SK-N-SH (cell line): ENCODE measurements at regions not wholly inside any gene's neighbourhood (a gene's known extent, or its start where the extent isn't known, plus 50 kb on each side); places are given as distances from the start of the nearest gene placed in this dataset.

Source experiments
- CTCF ChIA-PET: fragments of 300-600, 350-600 bp; formaldehyde crosslinking; extraction: SDS; loops from one replicate; lab custom pipeline; 2021; lab: Yijun Ruan, JAX
- POLR2A ChIA-PET: fragments of 350-600 bp; sonication (Branson Sonifier 250); formaldehyde crosslinking; extraction: SDS; loops from one replicate; lab custom pipeline; 2020; ENCODE audit warnings: antibody characterized with exemption, inconsistent platforms; lab: Yijun Ruan, JAX
- DNase-seq: peaks from one replicate; pipeline ENCODE4 v3.0.0; 2012
- H2AFZ ChIP-seq: fragments of 200-600 bp; sonication (generic); 2 replicates; pipeline ENCODE4 v1.8.1; 2016; ENCODE audit warnings: antibody characterized with exemption, mild to moderate bottlenecking, low read depth
- H3F3A ChIP-seq: fragments of 200-600 bp; sonication (generic); replicated peaks from 2 replicates; pipeline ENCODE3; 2016; ENCODE audit warnings: antibody characterized with exemption, mild to moderate bottlenecking; ENCODE audit not compliant: insufficient read depth
- H3K27ac ChIP-seq, 2 experiments: fragments of 200-500 bp in 1 of 2; fragments of 200-600 bp in 1 of 2; sonication (Bioruptor generic) in 1 of 2; sonication (generic), shearing (Covaris generic) in 1 of 2; 2 replicates each; pipeline versions ENCODE4 v1.5.1 to v1.6.1; 2014 to 2016; ENCODE audit warnings: low read depth in 2 of 2, inconsistent platforms in 1 of 2, low read length in 1 of 2, mild to moderate bottlenecking in 1 of 2, mixed read lengths in 1 of 2
- H3K27me3 ChIP-seq: fragments of 200-600 bp; sonication (generic), shearing (Covaris generic); 2 replicates; pipeline ENCODE4 v1.6.1; 2016; ENCODE audit warnings: mixed run types; ENCODE audit not compliant: insufficient read depth
- H3K36me3 ChIP-seq, 2 experiments: fragments of 200-500 bp in 1 of 2; fragments of 200-600 bp in 1 of 2; sonication (Bioruptor generic) in 1 of 2; sonication (generic) in 1 of 2; replicated peaks in 1 of 2; 2 replicates each; pipeline versions ENCODE3 to v1.5.1; 2014 to 2016; ENCODE audit warnings: low read length in 1 of 2, mild to moderate bottlenecking in 1 of 2; ENCODE audit not compliant: insufficient read depth in 2 of 2, control insufficient read depth in 1 of 2
- H3K4me1 ChIP-seq, 2 experiments: fragments of 200-500 bp in 1 of 2; fragments of 200-600 bp in 1 of 2; sonication (Bioruptor generic) in 1 of 2; sonication (generic), shearing (Covaris generic) in 1 of 2; 2 replicates each; pipeline versions ENCODE4 v1.5.1 to v1.6.1; 2014 to 2016; ENCODE audit warnings: low read depth in 1 of 2, low read length in 1 of 2, mixed run types in 1 of 2; ENCODE audit not compliant: insufficient read depth in 2 of 2, control insufficient read depth in 1 of 2
- H3K4me2 ChIP-seq: fragments of 200-600 bp; sonication (generic), shearing (Covaris generic); 2 replicates; pipeline ENCODE4 v1.6.1; 2017; ENCODE audit warnings: mixed run types
- H3K4me3 ChIP-seq, 2 experiments: fragments of 200-500 bp in 1 of 2; fragments of 200-600 bp in 1 of 2; sonication (Bioruptor generic) in 1 of 2; sonication (generic), shearing (Covaris generic) in 1 of 2; 2 replicates each; pipeline versions ENCODE4 v1.5.1 to v1.8.1; 2014 to 2016; ENCODE audit warnings: low read depth in 2 of 2, inconsistent platforms in 1 of 2, low read length in 1 of 2, mild to moderate bottlenecking in 1 of 2, mixed read lengths in 1 of 2, moderate library complexity in 1 of 2
- H3K79me2 ChIP-seq: fragments of 200-600 bp; sonication (generic); 2 replicates; pipeline ENCODE4 v1.8.1; 2017; ENCODE audit warnings: mild to moderate bottlenecking; ENCODE audit not compliant: insufficient read depth
- H3K9ac ChIP-seq: fragments of 200-600 bp; sonication (generic); 2 replicates; pipeline ENCODE4 v1.6.1; 2017; ENCODE audit warnings: mixed run types
- H3K9me2 ChIP-seq: fragments of 200-600 bp; sonication (generic); 2 replicates; pipeline ENCODE4 v1.6.1; 2017; ENCODE audit warnings: mixed run types
- H3K9me3 ChIP-seq: fragments of 200-600 bp; sonication (generic); 2 replicates; pipeline ENCODE4 v1.6.1; 2017; ENCODE audit warnings: mixed run types, mild to moderate bottlenecking, moderate library complexity
- H4K20me1 ChIP-seq: fragments of 200-600 bp; sonication (generic); 2 replicates; pipeline ENCODE4 v1.6.1; 2017; ENCODE audit warnings: mild to moderate bottlenecking, mixed run types; ENCODE audit not compliant: insufficient read depth
- CHD2 ChIP-seq: fragments of 150-350 bp; IDR thresholded peaks from 2 replicates; pipeline ENCODE4 v1.6.1; 2018; ENCODE audit warnings: low read length; ENCODE audit not compliant: partially characterized antibody
- ELF1 ChIP-seq: IDR thresholded peaks from 2 replicates; pipeline ENCODE4 v1.4.0; 2012
- EP300 ChIP-seq, 2 experiments: IDR thresholded peaks; 2 replicates each; pipeline versions ENCODE4 v1.4.0 to v1.6.1; 2012; ENCODE audit warnings: borderline replicate concordance in 1 of 2, low read depth in 1 of 2, low read length in 1 of 2
- EZH2phosphoT487 ChIP-seq: fragments of 200-600 bp; sonication (generic); IDR thresholded peaks from 2 replicates; pipeline ENCODE4 v1.6.1; 2017; ENCODE audit warnings: low read depth, mixed run types, mild to moderate bottlenecking, antibody characterized with exemption, moderate library complexity, borderline replicate concordance
- FOSL2 ChIP-seq: IDR thresholded peaks from 2 replicates; pipeline ENCODE4 v1.4.0; 2012; ENCODE audit warnings: low read depth, mild to moderate bottlenecking, moderate library complexity, borderline replicate concordance
- FOXJ3 ChIP-seq: sonication (generic); formaldehyde crosslinking; IDR thresholded peaks from 2 replicates; pipeline ENCODE4 v1.5.1; 2020; ENCODE audit warnings: mild to moderate bottlenecking, missing genetic modification reagents
- GABPA ChIP-seq: IDR thresholded peaks from 2 replicates; pipeline ENCODE4 v1.4.0; 2012; ENCODE audit warnings: low read depth, mild to moderate bottlenecking
- NRF1 ChIP-seq: IDR thresholded peaks from 2 replicates; pipeline ENCODE4 v1.6.1; 2012; ENCODE audit warnings: low read depth, mild to moderate bottlenecking, low read length
- POLR2AphosphoS5 ChIP-seq: IDR thresholded peaks from 2 replicates; pipeline ENCODE4 v1.6.1; 2012; ENCODE audit warnings: low read depth, low read length
- RCOR1 ChIP-seq: fragments of 150-350 bp; IDR thresholded peaks from 2 replicates; pipeline ENCODE4 v1.6.1; 2017; ENCODE audit warnings: antibody characterized with exemption, low read length
- TCF12 ChIP-seq: IDR thresholded peaks from 2 replicates; pipeline ENCODE4 v1.4.0; 2012
- WGBS: methylation state at CpG from one replicate; pipeline ENCODE4 v1.1.6; 2017; ENCODE audit warnings: low lambda C conversion rate; 5-methylcytosine and 5-hydroxymethylcytosine counted together
- TF ChIP-seq, protein P1 (sequence below): IDR thresholded peaks from 2 replicates; pipeline ENCODE4 v1.6.1; 2012; ENCODE audit warnings: mild to moderate bottlenecking, low read depth, low read length, moderate library complexity
- TF ChIP-seq, protein P2 (sequence below): fragments of 150-350 bp; IDR thresholded peaks from 2 replicates; pipeline ENCODE4 v1.6.1; 2017; ENCODE audit warnings: antibody characterized with exemption, low read length, low read depth, borderline replicate concordance
- TF ChIP-seq, protein P3 (sequence below): IDR thresholded peaks from 2 replicates; pipeline ENCODE4; 2012
- TF ChIP-seq, protein P4 (sequence below): fragments of 150-350 bp; IDR thresholded peaks from 2 replicates; pipeline ENCODE4 v1.6.1; 2016; ENCODE audit warnings: mild to moderate bottlenecking, low read depth, low read length

DNA sequence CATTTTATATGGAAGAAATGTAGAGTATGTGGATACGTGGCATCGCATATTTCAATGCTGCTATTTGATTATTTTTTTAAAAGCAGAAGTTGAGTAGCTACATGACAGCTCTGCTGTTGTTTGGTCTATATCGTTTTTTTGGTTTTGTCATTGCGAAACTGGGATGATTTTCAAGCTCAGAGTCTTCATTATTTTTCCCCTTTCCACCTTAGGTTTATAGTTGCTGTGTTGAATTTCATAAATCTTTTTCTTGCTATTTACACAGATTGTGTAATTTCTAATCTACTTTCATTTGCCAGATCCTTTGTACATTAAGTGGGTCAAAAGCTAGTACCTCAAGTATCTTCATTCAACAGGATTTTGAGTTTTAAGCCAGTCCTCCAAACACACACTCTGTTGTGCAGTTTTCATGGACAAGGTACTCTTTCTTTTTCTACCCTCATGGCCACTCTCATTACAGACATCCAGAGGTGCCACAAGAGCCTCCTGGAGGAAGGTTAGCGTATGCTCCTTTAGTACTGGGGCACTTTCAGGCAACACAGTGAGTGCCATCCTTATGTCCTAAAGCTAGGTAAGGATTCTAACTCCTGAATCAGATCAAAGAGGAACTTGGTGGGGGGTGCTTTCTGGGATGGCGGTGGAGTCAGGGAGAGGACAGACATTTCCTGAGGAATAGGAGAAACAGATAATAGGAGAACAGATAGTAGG, 123.2 kb downstream of the FHIP1A start:
- no peak overlapping the region for H3K9ac ChIP-seq
- no peak overlapping the region for H3K27ac ChIP-seq
- no peaks in the 10 kb centered on the region for H3K9me2 ChIP-seq
- no peak overlapping the region for H3K4me2 ChIP-seq
- no peak overlapping the region for H3K4me3 ChIP-seq
- no peaks in the 10 kb centered on the region for H3K36me3 ChIP-seq
- POLR2A ChIA-PET = no interaction called here
- H4K20me1 ChIP-seq = no peaks in the 10 kb centered on the region
- H3K9me3 ChIP-seq = no peaks in the 10 kb centered on the region
- H3F3A ChIP-seq = no peaks in the 10 kb centered on the region
- no peaks in the 10 kb centered on the region for H3K79me2 ChIP-seq
- H3K27me3 ChIP-seq = no peaks in the 10 kb centered on the region
- CTCF ChIA-PET = interaction anchor here (1.1 kb wide), 1 partner anchor 9 kb away, joined by 4 read pairs; no protein-coding TSS in a partner anchor
- H3K4me1 ChIP-seq = no peaks in the 10 kb centered on the region; a peak in 1 of 4 replicates
- TF ChIP-seq TCF12 (no peak), FOSL2 (no peak)
- TF ChIP-seq, all 33 proteins: peak for 0
- DNase-seq = no peak
- H2AFZ ChIP-seq = no peak overlapping the region
- WGBS = 95% methylated on average over 6 of the region's 6 CpGs

DNA sequence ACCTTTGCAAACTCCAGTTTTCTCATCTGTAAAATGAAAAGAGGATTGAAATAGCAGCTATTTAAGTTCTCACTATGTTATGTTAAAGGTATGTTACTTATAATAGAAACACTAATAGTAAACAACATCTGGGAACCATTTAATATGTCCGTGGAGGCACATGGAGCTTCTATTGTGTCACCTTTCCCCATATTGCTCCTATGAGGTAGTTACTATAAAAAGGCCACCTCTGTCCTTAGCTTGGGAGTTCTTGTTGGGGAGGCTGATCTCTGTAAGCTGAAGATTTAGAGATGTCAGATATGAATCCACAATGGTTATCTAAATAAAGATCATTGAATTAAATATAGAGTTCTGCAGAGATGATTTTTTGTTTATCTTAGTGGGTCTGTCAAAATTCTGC, 125.2 kb downstream of the FHIP1A start:
- ChIA-PET CTCF (interaction anchor here (0.7 kb wide), 1 partner anchor 70 kb away, joined by 4 read pairs; no protein-coding TSS in a partner anchor), POLR2A (interaction anchor here (0.7 kb wide), 1 partner anchor 487 kb away, joined by 3 read pairs; no protein-coding TSS in a partner anchor)
- H3K36me3 ChIP-seq = no peaks in the 10 kb centered on the region
- no peaks in the 10 kb centered on the region for H3K27me3 ChIP-seq
- 52% methylated on average over 1 of the region's 1 CpG for WGBS
- no peak for TF ChIP-seq RCOR1
- TF ChIP-seq POLR2AphosphoS5 = no peak
- no peak overlapping the region for H3K9ac ChIP-seq
- peaks cover 1 to 10% of the 10 kb centered on the region in 2 experiments; a peak in 2 of 4 replicates for H3K4me1 ChIP-seq
- H3K27ac ChIP-seq = no peak overlapping the region
- no peak overlapping the region for H2AFZ ChIP-seq
- DNase-seq = no peak
- no peak overlapping the region for H3K4me2 ChIP-seq
- no peaks in the 10 kb centered on the region for H4K20me1 ChIP-seq
- no peaks in the 10 kb centered on the region for H3K9me2 ChIP-seq
- H3K9me3 ChIP-seq = no peaks in the 10 kb centered on the region
- no peak overlapping the region for H3K4me3 ChIP-seq
- H3K79me2 ChIP-seq = no peaks in the 10 kb centered on the region
- H3F3A ChIP-seq = peaks cover 7% of the 10 kb centered on the region

DNA sequence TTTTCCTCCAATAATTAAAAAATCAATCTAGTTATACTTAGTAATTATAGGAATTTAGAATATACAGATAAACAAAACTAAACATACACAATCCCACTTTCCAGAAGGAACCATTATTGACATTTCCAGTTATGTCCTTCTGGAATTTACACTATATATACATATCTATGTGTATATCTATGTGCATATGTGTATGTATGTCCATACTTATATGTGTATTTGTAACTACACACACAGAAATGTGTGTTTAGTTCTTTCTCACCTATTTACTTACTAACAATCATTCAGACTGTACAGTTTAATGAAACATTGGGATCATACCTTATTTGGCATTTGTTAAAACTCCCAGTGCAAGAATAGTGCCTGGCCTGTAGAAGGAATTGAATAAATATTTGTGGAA, 126.4 kb downstream of the FHIP1A start:
- no peaks in the 10 kb centered on the region for H3K9me3 ChIP-seq
- H4K20me1 ChIP-seq = no peaks in the 10 kb centered on the region
- H3K9me2 ChIP-seq = no peaks in the 10 kb centered on the region
- no peak overlapping the region for H3K9ac ChIP-seq
- H3K27ac ChIP-seq = no peak overlapping the region
- no peak overlapping the region for H2AFZ ChIP-seq
- H3K36me3 ChIP-seq = no peaks in the 10 kb centered on the region
- H3F3A ChIP-seq = peaks cover 10% of the 10 kb centered on the region
- no peaks in the 10 kb centered on the region for H3K79me2 ChIP-seq
- CTCF ChIA-PET = no interaction called here
- DNase-seq = no peak
- POLR2A ChIA-PET = no interaction called here
- no peak overlapping the region for H3K4me3 ChIP-seq
- H3K4me1 ChIP-seq = peaks cover 10 to 12% of the 10 kb centered on the region in 2 experiments; a peak in 3 of 4 replicates
- no peaks in the 10 kb centered on the region for H3K27me3 ChIP-seq
- no peak overlapping the region for H3K4me2 ChIP-seq
- TF ChIP-seq CHD2 (no peak), TCF12 (no peak), NRF1 (no peak), GABPA (no peak), EP300 (IDR thresholded peaks at IDR 0.05; ENCODE audit: borderline replicate concordance in 1 of 2, low read depth in 1 of 2, low read length in 1 of 2) (no peak), ELF1 (no peak), FOXJ3 (CRISPR knock-in tag) (no peak), EZH2phosphoT487 (no peak)
- TF ChIP-seq, protein P1, sequence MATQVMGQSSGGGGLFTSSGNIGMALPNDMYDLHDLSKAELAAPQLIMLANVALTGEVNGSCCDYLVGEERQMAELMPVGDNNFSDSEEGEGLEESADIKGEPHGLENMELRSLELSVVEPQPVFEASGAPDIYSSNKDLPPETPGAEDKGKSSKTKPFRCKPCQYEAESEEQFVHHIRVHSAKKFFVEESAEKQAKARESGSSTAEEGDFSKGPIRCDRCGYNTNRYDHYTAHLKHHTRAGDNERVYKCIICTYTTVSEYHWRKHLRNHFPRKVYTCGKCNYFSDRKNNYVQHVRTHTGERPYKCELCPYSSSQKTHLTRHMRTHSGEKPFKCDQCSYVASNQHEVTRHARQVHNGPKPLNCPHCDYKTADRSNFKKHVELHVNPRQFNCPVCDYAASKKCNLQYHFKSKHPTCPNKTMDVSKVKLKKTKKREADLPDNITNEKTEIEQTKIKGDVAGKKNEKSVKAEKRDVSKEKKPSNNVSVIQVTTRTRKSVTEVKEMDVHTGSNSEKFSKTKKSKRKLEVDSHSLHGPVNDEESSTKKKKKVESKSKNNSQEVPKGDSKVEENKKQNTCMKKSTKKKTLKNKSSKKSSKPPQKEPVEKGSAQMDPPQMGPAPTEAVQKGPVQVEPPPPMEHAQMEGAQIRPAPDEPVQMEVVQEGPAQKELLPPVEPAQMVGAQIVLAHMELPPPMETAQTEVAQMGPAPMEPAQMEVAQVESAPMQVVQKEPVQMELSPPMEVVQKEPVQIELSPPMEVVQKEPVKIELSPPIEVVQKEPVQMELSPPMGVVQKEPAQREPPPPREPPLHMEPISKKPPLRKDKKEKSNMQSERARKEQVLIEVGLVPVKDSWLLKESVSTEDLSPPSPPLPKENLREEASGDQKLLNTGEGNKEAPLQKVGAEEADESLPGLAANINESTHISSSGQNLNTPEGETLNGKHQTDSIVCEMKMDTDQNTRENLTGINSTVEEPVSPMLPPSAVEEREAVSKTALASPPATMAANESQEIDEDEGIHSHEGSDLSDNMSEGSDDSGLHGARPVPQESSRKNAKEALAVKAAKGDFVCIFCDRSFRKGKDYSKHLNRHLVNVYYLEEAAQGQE = no peak
- TF ChIP-seq, protein P2, sequence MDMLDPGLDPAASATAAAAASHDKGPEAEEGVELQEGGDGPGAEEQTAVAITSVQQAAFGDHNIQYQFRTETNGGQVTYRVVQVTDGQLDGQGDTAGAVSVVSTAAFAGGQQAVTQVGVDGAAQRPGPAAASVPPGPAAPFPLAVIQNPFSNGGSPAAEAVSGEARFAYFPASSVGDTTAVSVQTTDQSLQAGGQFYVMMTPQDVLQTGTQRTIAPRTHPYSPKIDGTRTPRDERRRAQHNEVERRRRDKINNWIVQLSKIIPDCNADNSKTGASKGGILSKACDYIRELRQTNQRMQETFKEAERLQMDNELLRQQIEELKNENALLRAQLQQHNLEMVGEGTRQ = no peak
- TF ChIP-seq, protein P3, sequence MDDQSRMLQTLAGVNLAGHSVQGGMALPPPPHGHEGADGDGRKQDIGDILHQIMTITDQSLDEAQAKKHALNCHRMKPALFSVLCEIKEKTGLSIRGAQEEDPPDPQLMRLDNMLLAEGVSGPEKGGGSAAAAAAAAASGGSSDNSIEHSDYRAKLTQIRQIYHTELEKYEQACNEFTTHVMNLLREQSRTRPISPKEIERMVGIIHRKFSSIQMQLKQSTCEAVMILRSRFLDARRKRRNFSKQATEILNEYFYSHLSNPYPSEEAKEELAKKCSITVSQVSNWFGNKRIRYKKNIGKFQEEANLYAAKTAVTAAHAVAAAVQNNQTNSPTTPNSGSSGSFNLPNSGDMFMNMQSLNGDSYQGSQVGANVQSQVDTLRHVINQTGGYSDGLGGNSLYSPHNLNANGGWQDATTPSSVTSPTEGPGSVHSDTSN = no peak
- TF ChIP-seq, protein P4, sequence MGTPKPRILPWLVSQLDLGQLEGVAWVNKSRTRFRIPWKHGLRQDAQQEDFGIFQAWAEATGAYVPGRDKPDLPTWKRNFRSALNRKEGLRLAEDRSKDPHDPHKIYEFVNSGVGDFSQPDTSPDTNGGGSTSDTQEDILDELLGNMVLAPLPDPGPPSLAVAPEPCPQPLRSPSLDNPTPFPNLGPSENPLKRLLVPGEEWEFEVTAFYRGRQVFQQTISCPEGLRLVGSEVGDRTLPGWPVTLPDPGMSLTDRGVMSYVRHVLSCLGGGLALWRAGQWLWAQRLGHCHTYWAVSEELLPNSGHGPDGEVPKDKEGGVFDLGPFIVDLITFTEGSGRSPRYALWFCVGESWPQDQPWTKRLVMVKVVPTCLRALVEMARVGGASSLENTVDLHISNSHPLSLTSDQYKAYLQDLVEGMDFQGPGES = no peak
